IMR-90 (cell line): ENCODE measurements at regions not wholly inside any gene's neighbourhood (a gene's known extent, or its start where the extent isn't known, plus 50 kb on each side); places are given as distances from the start of the nearest gene placed in this dataset.

Experiments used
- CEBPB ChIP-seq: IDR thresholded peaks from 2 replicates; pipeline ENCODE4 v1.6.1; 2012; ENCODE audit warnings: low read depth, low read length, improper control_type of control experiment
- POLR2A ChIP-seq: IDR thresholded peaks from 2 replicates; pipeline ENCODE4 v1.6.1; 2012; ENCODE audit warnings: mild to moderate bottlenecking, low read depth, low read length
- RCOR1 ChIP-seq: IDR thresholded peaks from 2 replicates; pipeline ENCODE4 v1.6.1; 2012; ENCODE audit warnings: mild to moderate bottlenecking, low read length, improper control_type of control experiment; ENCODE audit not compliant: insufficient replicate concordance
- TF ChIP-seq, protein P1 (sequence below): conservative IDR thresholded peaks from 2 replicates; pipeline ENCODE4 v1.5.1; 2012; ENCODE audit warnings: mild to moderate bottlenecking, low read depth, low read length, improper control_type of control experiment

DNA sequence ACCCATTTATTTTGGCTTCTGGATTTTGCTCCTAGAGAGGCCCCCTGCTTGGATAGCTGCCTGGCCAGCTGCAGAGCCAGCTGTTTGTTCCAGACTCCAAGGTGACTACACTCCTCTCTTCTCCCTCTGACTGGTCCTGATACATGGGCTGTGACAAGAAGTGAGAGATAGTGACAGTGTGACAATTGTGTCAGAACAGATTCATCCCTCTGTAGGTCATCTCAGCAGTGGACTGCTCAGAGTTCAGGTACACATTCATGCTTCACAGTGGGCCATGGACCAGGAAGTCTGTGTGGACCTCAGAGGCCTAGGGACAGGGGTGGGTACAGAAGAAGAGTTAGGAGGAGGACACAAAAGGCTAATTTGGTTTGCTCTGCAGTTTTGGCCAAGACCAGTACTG, 188.2 kb upstream of the MKLN1 start:
- TF ChIP-seq POLR2A (no peak), RCOR1 (no peak), CEBPB (no peak)
- TF ChIP-seq, protein P1, sequence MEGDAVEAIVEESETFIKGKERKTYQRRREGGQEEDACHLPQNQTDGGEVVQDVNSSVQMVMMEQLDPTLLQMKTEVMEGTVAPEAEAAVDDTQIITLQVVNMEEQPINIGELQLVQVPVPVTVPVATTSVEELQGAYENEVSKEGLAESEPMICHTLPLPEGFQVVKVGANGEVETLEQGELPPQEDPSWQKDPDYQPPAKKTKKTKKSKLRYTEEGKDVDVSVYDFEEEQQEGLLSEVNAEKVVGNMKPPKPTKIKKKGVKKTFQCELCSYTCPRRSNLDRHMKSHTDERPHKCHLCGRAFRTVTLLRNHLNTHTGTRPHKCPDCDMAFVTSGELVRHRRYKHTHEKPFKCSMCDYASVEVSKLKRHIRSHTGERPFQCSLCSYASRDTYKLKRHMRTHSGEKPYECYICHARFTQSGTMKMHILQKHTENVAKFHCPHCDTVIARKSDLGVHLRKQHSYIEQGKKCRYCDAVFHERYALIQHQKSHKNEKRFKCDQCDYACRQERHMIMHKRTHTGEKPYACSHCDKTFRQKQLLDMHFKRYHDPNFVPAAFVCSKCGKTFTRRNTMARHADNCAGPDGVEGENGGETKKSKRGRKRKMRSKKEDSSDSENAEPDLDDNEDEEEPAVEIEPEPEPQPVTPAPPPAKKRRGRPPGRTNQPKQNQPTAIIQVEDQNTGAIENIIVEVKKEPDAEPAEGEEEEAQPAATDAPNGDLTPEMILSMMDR, result no peak
